ENCODE measurements at regions not wholly inside any gene's neighbourhood (a gene's known extent, or its start where the extent isn't known, plus 50 kb on each side); places are given as distances from the start of the nearest gene placed in this dataset.

- no peak for TF ChIP-seq SUZ12 (IDR thresholded peaks at IDR 0.05; ENCODE audit: unreplicated experiment)
- no peak for TF ChIP-seq MEF2A (IDR thresholded peaks at IDR 0.05; ENCODE audit: insufficient read depth, low read depth, low read length)
- no peak for TF ChIP-seq CEBPB (IDR thresholded peaks at IDR 0.05; ENCODE audit: borderline replicate concordance in 1 of 2, low read depth in 2 of 2, low read length in 2 of 2)
- TF ChIP-seq KAT2A (conservative IDR thresholded peaks at IDR 0.05; ENCODE audit: control insufficient read depth, low read depth, low read length) = no peak
- TF ChIP-seq SMARCA5 (IDR thresholded peaks at IDR 0.05) = no peak
- TF ChIP-seq RELB (IDR thresholded peaks at IDR 0.05; ENCODE audit: low read depth) = no peak
- TF ChIP-seq ASH2L (IDR thresholded peaks at IDR 0.05; ENCODE audit: borderline replicate concordance, low read depth) = no peak
- no peak for TF ChIP-seq JUNB (IDR thresholded peaks at IDR 0.05)
These were observed 83.0 kb upstream of the DTNBP1 start (continued) for GRCh38 chr6:15745781-15746180.

- intact Hi-C loops (cut with micrococcal nuclease; ENCODE audit: unreplicated experiment) = no loop called here
- H3K27ac ChIP-seq (ENCODE audit: control insufficient read depth, insufficient read depth) = no peak overlapping the region
- in situ Hi-C loops (cut with MboI) = no loop called here
- no peak; the same call in 2 of the 3 replicates for ATAC-seq
- FAIRE-seq = no peak
- CTCF ChIA-PET = no interaction called here
- no peak for DNase-seq (ENCODE audit: low read depth, low spot score)
- H3K9me3 ChIP-seq (replicated peaks; ENCODE audit: control insufficient read depth, insufficient read depth, low read length) = peaks cover 2% of the 10 kb centered on the region; the same call in 1 of the 3 replicates
- WGBS (ENCODE audit: insufficient coverage, insufficient replicate concordance, low lambda C conversion rate, missing lambda C conversion rate) = 15% methylated on average over 4 of the region's 4 CpGs
- SMC1A ChIA-PET (ENCODE audit: uncharacterized antibody, unreplicated experiment) = interaction anchor here (0.6 kb wide), 1 partner anchor 326 kb away, joined by 3 read pairs; no protein-coding TSS in a partner anchor
- RAD21 ChIA-PET (ENCODE audit: unreplicated experiment) = no interaction called here
- POLR2A ChIA-PET = no interaction called here
- no peak overlapping the region for H3K4me3 ChIP-seq
- no peak overlapping the region for H3K9ac ChIP-seq (ENCODE audit: control insufficient read depth, insufficient read depth, low read length)
- H3K36me3 ChIP-seq (ENCODE audit: control insufficient read depth in 2 of 2, insufficient read depth in 2 of 2, low read length in 1 of 2) = no peaks in the 10 kb centered on the region
- no peaks in the 10 kb centered on the region for H4K20me1 ChIP-seq (ENCODE audit: control insufficient read depth, insufficient read depth)
- H3K79me2 ChIP-seq (ENCODE audit: control insufficient read depth, insufficient read depth, low read length) = no peaks in the 10 kb centered on the region
- H2AFZ ChIP-seq (ENCODE audit: control insufficient read depth, low read depth, low read length) = no peak overlapping the region
- no peaks in the 10 kb centered on the region for H3K27me3 ChIP-seq (replicated peaks in 1 of 2; ENCODE audit: control insufficient read depth in 2 of 2, insufficient read depth in 2 of 2, low read length in 1 of 2)
- H3K4me2 ChIP-seq (ENCODE audit: control insufficient read depth, insufficient read depth) = no peak overlapping the region
- no TSS peak for BruUV-seq (replicated peaks)
- H3K4me1 ChIP-seq (ENCODE audit: control insufficient read depth, insufficient read depth, low read length) = no peaks in the 10 kb centered on the region
- TF ChIP-seq NR2C2 (IDR thresholded peaks at IDR 0.05; ENCODE audit: borderline replicate concordance, control insufficient read depth, insufficient read length, low read depth) = no peak
- TF ChIP-seq SKIL (IDR thresholded peaks at IDR 0.05; ENCODE audit: low read depth, poor library complexity, severe bottlenecking) = no peak
- TF ChIP-seq MLLT1 (IDR thresholded peaks at IDR 0.05) = 0 out of 2 replicates have a peak, but pooled peaks have one; percentile 24
- TF ChIP-seq NFXL1 (IDR thresholded peaks at IDR 0.05; ENCODE audit: borderline replicate concordance) = no peak
- no peak for TF ChIP-seq SP1 (IDR thresholded peaks at IDR 0.05; ENCODE audit: low read depth, low read length)
- no peak for TF ChIP-seq ZSCAN29 (IDR thresholded peaks at IDR 0.05)
- peak; percentile 11; the same call in 1 of the 2 replicates for TF ChIP-seq RAD51 (IDR thresholded peaks at IDR 0.05)
- peak in 1 of 2 experiments; percentile 13; a peak in 1 of 4 replicates for TF ChIP-seq BHLHE40 (IDR thresholded peaks at IDR 0.05; ENCODE audit: borderline replicate concordance in 1 of 2, low read depth in 2 of 2, low read length in 1 of 2)
- TF ChIP-seq E2F4 (IDR thresholded peaks at IDR 0.05; ENCODE audit: low read depth, low read length) = no peak
These were observed 82.1 kb upstream of the DTNBP1 start for GRCh38 chr6:15744818-15745402.

Data from GM12878 (cell line).